Adipocyte (in vitro differentiated cells): ENCODE measurements at regions not wholly inside any gene's neighbourhood (a gene's known extent, or its start where the extent isn't known, plus 50 kb on each side); places are given as distances from the start of the nearest gene placed in this dataset.
"Not testable (repeated sequence)": the region's sequence is repeated elsewhere in the genome, so short reads cannot be mapped to it uniquely, and the experiment has no call there.

ENCODE experiments used
- DNase-seq: peaks from one replicate; pipeline ENCODE4 v3.0.0-alpha.2; 2015; ENCODE audit warnings: low read depth
- H3K27me3 ChIP-seq: replicated peaks from 2 replicates; pipeline ENCODE4 v1.7.0; 2013; ENCODE audit warnings: mild to moderate bottlenecking, low read length, moderate library complexity; ENCODE audit not compliant: control insufficient read depth, insufficient read depth
- H3K36me3 ChIP-seq: 2 replicates; pipeline ENCODE4 v1.7.0; 2013; ENCODE audit warnings: low read length, mild to moderate bottlenecking, moderate library complexity; ENCODE audit not compliant: control insufficient read depth, insufficient read depth, severe bottlenecking
- H3K4me1 ChIP-seq: 2 replicates; pipeline ENCODE4 v1.7.0; 2013; ENCODE audit warnings: mild to moderate bottlenecking, low read length, moderate library complexity; ENCODE audit not compliant: control insufficient read depth, insufficient read depth
- H3K4me3 ChIP-seq: 2 replicates; pipeline ENCODE4 v1.7.0; 2013; ENCODE audit warnings: mild to moderate bottlenecking, low read length, moderate library complexity
- H3K9ac ChIP-seq: 2 replicates; pipeline ENCODE4 v1.7.0; 2013; ENCODE audit warnings: mild to moderate bottlenecking, low read length, moderate library complexity
- H3K9me3 ChIP-seq: 2 replicates; pipeline ENCODE4 v1.7.0; 2013; ENCODE audit warnings: mild to moderate bottlenecking, low read length, moderate library complexity; ENCODE audit not compliant: control insufficient read depth

GRCh38 chrX:139342594-139342991 is 187.9 kb upstream of the F9 start:
- H3K27me3 ChIP-seq, H3K4me3 ChIP-seq, H3K36me3 ChIP-seq, H3K9me3 ChIP-seq, H3K9ac ChIP-seq, H3K4me1 ChIP-seq, DNase-seq: not testable (repeated sequence)

GRCh38 chrX:139341855-139342593 is 188.5 kb upstream of the F9 start:
- not testable (repeated sequence) for H3K36me3 ChIP-seq, H3K9ac ChIP-seq, H3K27me3 ChIP-seq, H3K4me3 ChIP-seq, H3K9me3 ChIP-seq, H3K4me1 ChIP-seq, DNase-seq

GRCh38 chrX:139332441-139332840 is 198.1 kb upstream of the F9 start:
- DNase-seq = no peak
- H3K9ac ChIP-seq = no peak overlapping the region
- peaks cover 14% of the 10 kb centered on the region for H3K9me3 ChIP-seq

GRCh38 chrX:139327355-139327754 is 203.2 kb upstream of the F9 start:
- Histone ChIP-seq H3K4me1 (no peaks in the 10 kb centered on the region), H3K9me3 (peaks cover 25% of the 10 kb centered on the region), H3K36me3 (no peaks in the 10 kb centered on the region), H3K9ac (no peak overlapping the region), H3K27me3 (no peaks in the 10 kb centered on the region), H3K4me3 (no peak overlapping the region)
- no peak for DNase-seq

More at GRCh38 chrX:139332441-139332840, 198.1 kb upstream of the F9 start:
- no peaks in the 10 kb centered on the region for H3K27me3 ChIP-seq
- no peaks in the 10 kb centered on the region for H3K4me1 ChIP-seq
- no peak overlapping the region for H3K4me3 ChIP-seq
- no peaks in the 10 kb centered on the region for H3K36me3 ChIP-seq

GRCh38 chrX:139324756-139325155 is 205.8 kb upstream of the F9 start:
- no peak for DNase-seq
- Histone ChIP-seq H3K36me3 (no peaks in the 10 kb centered on the region), H3K9me3 (peaks cover 19% of the 10 kb centered on the region), H3K9ac (no peak overlapping the region), H3K27me3 (no peaks in the 10 kb centered on the region), H3K4me3 (no peak overlapping the region), H3K4me1 (no peaks in the 10 kb centered on the region)

- not testable (repeated sequence) for H3K9ac ChIP-seq, H3K9me3 ChIP-seq, H3K36me3 ChIP-seq, H3K4me1 ChIP-seq, H3K4me3 ChIP-seq, H3K27me3 ChIP-seq, DNase-seq
Observed at GRCh38 chrX:139320661-139321354, 209.7 kb upstream of the F9 start.

- H3K4me1 ChIP-seq, H3K4me3 ChIP-seq, DNase-seq, H3K9ac ChIP-seq, H3K36me3 ChIP-seq, H3K27me3 ChIP-seq: not testable (repeated sequence)
- peaks cover 23% of the 10 kb centered on the region for H3K9me3 ChIP-seq
Observed at GRCh38 chrX:139306675-139307074, 223.9 kb upstream of the F9 start.

GRCh38 chrX:139304471-139304870 is 226.1 kb upstream of the F9 start:
- Histone ChIP-seq H3K9ac (no peak overlapping the region), H3K9me3 (peaks cover 23% of the 10 kb centered on the region), H3K4me3 (no peak overlapping the region), H3K27me3 (peaks cover 4% of the 10 kb centered on the region), H3K36me3 (no peaks in the 10 kb centered on the region), H3K4me1 (no peaks in the 10 kb centered on the region)
- DNase-seq = no peak

GRCh38 chrX:139299309-139299708 is 231.2 kb upstream of the F9 start:
- Histone ChIP-seq H3K9me3 (no peaks in the 10 kb centered on the region), H3K4me3 (no peak overlapping the region), H3K27me3 (peaks cover 17% of the 10 kb centered on the region), H3K36me3 (no peaks in the 10 kb centered on the region), H3K9ac (no peak overlapping the region), H3K4me1 (no peaks in the 10 kb centered on the region)
- no peak for DNase-seq

- peaks cover 21% of the 10 kb centered on the region for H3K27me3 ChIP-seq
- no peak overlapping the region for H3K4me3 ChIP-seq
- no peaks in the 10 kb centered on the region for H3K9me3 ChIP-seq
- no peaks in the 10 kb centered on the region for H3K36me3 ChIP-seq
- no peaks in the 10 kb centered on the region for H3K4me1 ChIP-seq
- DNase-seq = no peak
- no peak overlapping the region for H3K9ac ChIP-seq
Observed at GRCh38 chrX:139298437-139298836, 232.1 kb upstream of the F9 start.

- no peak overlapping the region for H3K9ac ChIP-seq
- H3K4me3 ChIP-seq = no peak overlapping the region
- no peaks in the 10 kb centered on the region for H3K4me1 ChIP-seq
- peaks cover 22% of the 10 kb centered on the region for H3K27me3 ChIP-seq
- no peak for DNase-seq
- no peaks in the 10 kb centered on the region for H3K9me3 ChIP-seq
- no peaks in the 10 kb centered on the region for H3K36me3 ChIP-seq
Observed at GRCh38 chrX:139297638-139298037, 232.9 kb upstream of the F9 start.
